WTC11 (cell line): ENCODE measurements at regions not wholly inside any gene's neighbourhood (a gene's known extent, or its start where the extent isn't known, plus 50 kb on each side); places are given as distances from the start of the nearest gene placed in this dataset.
A peak's percentile ranks its signal among the peaks of the same experiment; 100 is the strongest.

ENCODE experiments used
- ATAC-seq: fragments of 200-7000 bp; cut with Tn5 transposase; 2 replicates; pipeline ENCODE4 v1.10.0; 2021; ENCODE audit warnings: mild to moderate bottlenecking, moderate library complexity
- CTCF ChIA-PET: fragments of 300-600 bp; sonication (Branson Sonifier 250); formaldehyde crosslinking; loops from one replicate; lab custom pipeline; 2021; ENCODE audit warnings: antibody characterized with exemption; lab: Charles Lee
- POLR2A ChIA-PET: fragments of 350-600 bp; sonication (Branson Sonifier 250); formaldehyde crosslinking; loops from one replicate; lab custom pipeline; 2021; ENCODE audit warnings: antibody characterized with exemption; lab: Charles Lee
- DNase-seq: peaks from one replicate; pipeline ENCODE4 v3.0.0; 2021; ENCODE audit warnings: low spot score
- H3K27ac Mint-ChIP-seq: 2 replicates; pipeline ENCODE4 v1.8.0; 2021; ENCODE audit warnings: mixed read lengths
- H3K27me3 Mint-ChIP-seq: 2 replicates; pipeline ENCODE4 v1.8.0; 2021; ENCODE audit warnings: low read depth, mild to moderate bottlenecking, moderate library complexity, mixed read lengths
- H3K36me3 Mint-ChIP-seq: 2 replicates; pipeline ENCODE4 v1.8.0; 2021; ENCODE audit warnings: mixed read lengths
- H3K4me1 Mint-ChIP-seq: 2 replicates; pipeline ENCODE4 v1.8.0; 2022; ENCODE audit warnings: mixed read lengths
- H3K4me3 Mint-ChIP-seq: 2 replicates; pipeline ENCODE4 v1.8.0; 2021; ENCODE audit warnings: mild to moderate bottlenecking, moderate library complexity, mixed read lengths
- H3K9me3 Mint-ChIP-seq: 2 replicates; pipeline ENCODE4 v1.8.0; 2021; ENCODE audit warnings: mixed read lengths
- ATF1 ChIP-seq: sonication (generic); formaldehyde crosslinking; IDR thresholded peaks from 2 replicates; pipeline ENCODE4 v1.8.1; 2023; ENCODE audit warnings: mild to moderate bottlenecking, moderate library complexity, missing genetic modification reagents
- E2F5 ChIP-seq: sonication (generic); formaldehyde crosslinking; IDR thresholded peaks from 2 replicates; pipeline ENCODE4 v1.8.1; 2022; ENCODE audit warnings: mild to moderate bottlenecking, moderate library complexity, missing genetic modification reagents
- FOXP1 ChIP-seq: sonication (generic); formaldehyde crosslinking; IDR thresholded peaks from 2 replicates; pipeline ENCODE4 v1.8.0; 2022; ENCODE audit warnings: missing genetic modification reagents, mild to moderate bottlenecking, moderate library complexity, borderline replicate concordance
- GABPB1 ChIP-seq: sonication (generic); formaldehyde crosslinking; IDR thresholded peaks from 2 replicates; pipeline ENCODE4 v1.8.1; 2023; ENCODE audit warnings: mild to moderate bottlenecking, missing genetic modification reagents
- GRHL2 ChIP-seq: fragments of 250-450 bp; sonication (Bioruptor Pico); IDR thresholded peaks from 2 replicates; pipeline ENCODE4 v1.8.0; 2022; ENCODE audit warnings: mild to moderate bottlenecking, moderate library complexity; ENCODE audit not compliant: insufficient replicate concordance, severe bottlenecking
- MYBL2 ChIP-seq: sonication (generic); formaldehyde crosslinking; IDR thresholded peaks from 2 replicates; pipeline ENCODE4 v1.8.1; 2023; ENCODE audit warnings: mild to moderate bottlenecking, moderate library complexity, missing genetic modification reagents
- NFE2L1 ChIP-seq: sonication (generic); formaldehyde crosslinking; IDR thresholded peaks from 2 replicates; pipeline ENCODE4 v1.8.1; 2023; ENCODE audit warnings: missing genetic modification reagents
- NR1H2 ChIP-seq: sonication (generic); formaldehyde crosslinking; IDR thresholded peaks from 2 replicates; pipeline ENCODE4 v1.9.0; 2021; ENCODE audit warnings: mild to moderate bottlenecking, moderate library complexity, missing genetic modification reagents
- OVOL2 ChIP-seq: fragments of 250-450 bp; sonication (Bioruptor Pico); IDR thresholded peaks from 2 replicates; pipeline ENCODE4 v1.9.0; 2021; ENCODE audit warnings: mild to moderate bottlenecking, borderline replicate concordance
- PRRX2 ChIP-seq: fragments of 250-450 bp; sonication (Bioruptor Pico); IDR thresholded peaks from 2 replicates; pipeline ENCODE4 v1.8.0; 2021; ENCODE audit warnings: mild to moderate bottlenecking
- ZNF219 ChIP-seq: sonication (generic); formaldehyde crosslinking; IDR thresholded peaks from 2 replicates; pipeline ENCODE4 v1.8.0; 2023; ENCODE audit warnings: missing genetic modification reagents, mild to moderate bottlenecking, borderline replicate concordance
- ZNF232 ChIP-seq: sonication (generic); formaldehyde crosslinking; IDR thresholded peaks from 2 replicates; pipeline ENCODE4 v1.8.0; 2022; ENCODE audit warnings: mild to moderate bottlenecking, missing genetic modification reagents
- ZNF263 ChIP-seq: sonication (generic); formaldehyde crosslinking; IDR thresholded peaks from 2 replicates; pipeline ENCODE4 v1.8.1; 2022; ENCODE audit warnings: low read depth, mild to moderate bottlenecking, moderate library complexity, missing genetic modification reagents
- ZNF416 ChIP-seq: fragments of 250-450 bp; sonication (Bioruptor Pico); IDR thresholded peaks from 2 replicates; pipeline ENCODE4 v1.9.0; 2021; ENCODE audit warnings: mild to moderate bottlenecking, inconsistent platforms
- ZNF423 ChIP-seq: fragments of 250-450 bp; sonication (Bioruptor Pico); IDR thresholded peaks from 2 replicates; pipeline ENCODE4 v2.1.2; 2022; ENCODE audit warnings: mild to moderate bottlenecking, moderate library complexity
- ZNF512 ChIP-seq: sonication (generic); formaldehyde crosslinking; IDR thresholded peaks from 2 replicates; pipeline ENCODE4 v1.8.1; 2022; ENCODE audit warnings: missing genetic modification reagents, borderline replicate concordance
- ZNF532 ChIP-seq: fragments of 250-450 bp; sonication (Bioruptor Pico); IDR thresholded peaks from 2 replicates; pipeline ENCODE4 v1.9.0; 2021; ENCODE audit warnings: mild to moderate bottlenecking, borderline replicate concordance
- TF ChIP-seq, protein P1 (sequence below): sonication (generic); formaldehyde crosslinking; IDR thresholded peaks from 2 replicates; pipeline ENCODE4 v1.8.1; 2023; ENCODE audit warnings: mild to moderate bottlenecking, missing genetic modification reagents, borderline replicate concordance
- TF ChIP-seq, protein P2 (sequence below): sonication (generic); formaldehyde crosslinking; IDR thresholded peaks from 2 replicates; pipeline ENCODE4 v1.8.1; 2023; ENCODE audit warnings: mild to moderate bottlenecking, missing genetic modification reagents
- TF ChIP-seq, protein P3 (sequence below): sonication (generic); formaldehyde crosslinking; IDR thresholded peaks from 2 replicates; pipeline ENCODE4 v1.8.0; 2023; ENCODE audit warnings: mild to moderate bottlenecking, missing genetic modification reagents

DNA sequence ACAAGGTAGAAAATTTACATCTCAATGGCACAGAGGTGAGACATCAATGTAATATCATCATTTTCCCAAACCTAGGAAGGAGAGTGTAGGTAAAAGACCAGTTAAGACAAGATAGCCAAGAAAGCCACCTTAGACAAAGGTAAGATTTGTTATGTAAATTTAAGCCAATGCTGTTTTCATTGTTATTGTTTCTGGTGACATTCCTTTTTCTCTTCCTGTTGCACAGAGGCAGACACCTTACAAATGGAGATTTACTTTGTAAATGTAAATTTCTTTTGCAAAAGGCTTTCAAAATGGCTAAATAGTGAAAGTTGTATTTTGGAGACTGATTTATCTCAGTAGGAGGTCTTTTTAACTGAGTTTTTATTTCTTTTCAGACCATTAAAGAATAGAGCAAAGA, 159.1 kb downstream of the YIPF5 start:
- CTCF ChIA-PET, result no interaction called here
- peaks cover 42% of the 10 kb centered on the region for H3K4me1 Mint-ChIP-seq
- H3K36me3 Mint-ChIP-seq, result peaks cover 70% of the 10 kb centered on the region
- POLR2A ChIA-PET, result interaction anchor here (0.7 kb wide), 1 partner anchor 65 kb away, joined by 4 read pairs; no protein-coding TSS in a partner anchor
- peak; percentile 84 for ATAC-seq
- no peak for TF ChIP-seq ZNF423 (CRISPR knock-in tag)
- no peak for TF ChIP-seq NR1H2
- no peak for TF ChIP-seq FOXP1 (CRISPR knock-in tag)
- TF ChIP-seq, protein P1, sequence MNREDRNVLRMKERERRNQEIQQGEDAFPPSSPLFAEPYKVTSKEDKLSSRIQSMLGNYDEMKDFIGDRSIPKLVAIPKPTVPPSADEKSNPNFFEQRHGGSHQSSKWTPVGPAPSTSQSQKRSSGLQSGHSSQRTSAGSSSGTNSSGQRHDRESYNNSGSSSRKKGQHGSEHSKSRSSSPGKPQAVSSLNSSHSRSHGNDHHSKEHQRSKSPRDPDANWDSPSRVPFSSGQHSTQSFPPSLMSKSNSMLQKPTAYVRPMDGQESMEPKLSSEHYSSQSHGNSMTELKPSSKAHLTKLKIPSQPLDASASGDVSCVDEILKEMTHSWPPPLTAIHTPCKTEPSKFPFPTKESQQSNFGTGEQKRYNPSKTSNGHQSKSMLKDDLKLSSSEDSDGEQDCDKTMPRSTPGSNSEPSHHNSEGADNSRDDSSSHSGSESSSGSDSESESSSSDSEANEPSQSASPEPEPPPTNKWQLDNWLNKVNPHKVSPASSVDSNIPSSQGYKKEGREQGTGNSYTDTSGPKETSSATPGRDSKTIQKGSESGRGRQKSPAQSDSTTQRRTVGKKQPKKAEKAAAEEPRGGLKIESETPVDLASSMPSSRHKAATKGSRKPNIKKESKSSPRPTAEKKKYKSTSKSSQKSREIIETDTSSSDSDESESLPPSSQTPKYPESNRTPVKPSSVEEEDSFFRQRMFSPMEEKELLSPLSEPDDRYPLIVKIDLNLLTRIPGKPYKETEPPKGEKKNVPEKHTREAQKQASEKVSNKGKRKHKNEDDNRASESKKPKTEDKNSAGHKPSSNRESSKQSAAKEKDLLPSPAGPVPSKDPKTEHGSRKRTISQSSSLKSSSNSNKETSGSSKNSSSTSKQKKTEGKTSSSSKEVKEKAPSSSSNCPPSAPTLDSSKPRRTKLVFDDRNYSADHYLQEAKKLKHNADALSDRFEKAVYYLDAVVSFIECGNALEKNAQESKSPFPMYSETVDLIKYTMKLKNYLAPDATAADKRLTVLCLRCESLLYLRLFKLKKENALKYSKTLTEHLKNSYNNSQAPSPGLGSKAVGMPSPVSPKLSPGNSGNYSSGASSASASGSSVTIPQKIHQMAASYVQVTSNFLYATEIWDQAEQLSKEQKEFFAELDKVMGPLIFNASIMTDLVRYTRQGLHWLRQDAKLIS (CRISPR knock-in tag), result no peak
- no peak for TF ChIP-seq NFE2L1
- TF ChIP-seq E2F5 (CRISPR knock-in tag), result no peak
- no peak for TF ChIP-seq ZNF232 (CRISPR knock-in tag)
- TF ChIP-seq ZNF219 (CRISPR knock-in tag), result no peak
- TF ChIP-seq ZNF512, result no peak
- TF ChIP-seq, protein P2, sequence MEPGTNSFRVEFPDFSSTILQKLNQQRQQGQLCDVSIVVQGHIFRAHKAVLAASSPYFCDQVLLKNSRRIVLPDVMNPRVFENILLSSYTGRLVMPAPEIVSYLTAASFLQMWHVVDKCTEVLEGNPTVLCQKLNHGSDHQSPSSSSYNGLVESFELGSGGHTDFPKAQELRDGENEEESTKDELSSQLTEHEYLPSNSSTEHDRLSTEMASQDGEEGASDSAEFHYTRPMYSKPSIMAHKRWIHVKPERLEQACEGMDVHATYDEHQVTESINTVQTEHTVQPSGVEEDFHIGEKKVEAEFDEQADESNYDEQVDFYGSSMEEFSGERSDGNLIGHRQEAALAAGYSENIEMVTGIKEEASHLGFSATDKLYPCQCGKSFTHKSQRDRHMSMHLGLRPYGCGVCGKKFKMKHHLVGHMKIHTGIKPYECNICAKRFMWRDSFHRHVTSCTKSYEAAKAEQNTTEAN, result no peak
- TF ChIP-seq GABPB1 (CRISPR knock-in tag), result no peak
- TF ChIP-seq OVOL2 (CRISPR knock-in tag), result no peak
- no peak for TF ChIP-seq ZNF416 (CRISPR knock-in tag)
- TF ChIP-seq GRHL2 (CRISPR knock-in tag), result no peak
- no peak for TF ChIP-seq MYBL2
- no peak for TF ChIP-seq PRRX2 (CRISPR knock-in tag)
- TF ChIP-seq ATF1 (CRISPR knock-in tag), result no peak
- H3K9me3 Mint-ChIP-seq, result peaks cover 66% of the 10 kb centered on the region
- no peaks in the 10 kb centered on the region; the same call in 1 of the 2 replicates for H3K27me3 Mint-ChIP-seq
- H3K27ac Mint-ChIP-seq, result peak overlapping the region; percentile 93
- DNase-seq, result no peak
- no peak overlapping the region for H3K4me3 Mint-ChIP-seq

- H3K27me3 Mint-ChIP-seq, result no peaks in the 10 kb centered on the region; the same call in 1 of the 2 replicates
- DNase-seq (no peak), ATAC-seq (no peak)
- TF ChIP-seq ZNF532, result no peak
- no peak for TF ChIP-seq ZNF263 (CRISPR knock-in tag)
- TF ChIP-seq, protein P3, sequence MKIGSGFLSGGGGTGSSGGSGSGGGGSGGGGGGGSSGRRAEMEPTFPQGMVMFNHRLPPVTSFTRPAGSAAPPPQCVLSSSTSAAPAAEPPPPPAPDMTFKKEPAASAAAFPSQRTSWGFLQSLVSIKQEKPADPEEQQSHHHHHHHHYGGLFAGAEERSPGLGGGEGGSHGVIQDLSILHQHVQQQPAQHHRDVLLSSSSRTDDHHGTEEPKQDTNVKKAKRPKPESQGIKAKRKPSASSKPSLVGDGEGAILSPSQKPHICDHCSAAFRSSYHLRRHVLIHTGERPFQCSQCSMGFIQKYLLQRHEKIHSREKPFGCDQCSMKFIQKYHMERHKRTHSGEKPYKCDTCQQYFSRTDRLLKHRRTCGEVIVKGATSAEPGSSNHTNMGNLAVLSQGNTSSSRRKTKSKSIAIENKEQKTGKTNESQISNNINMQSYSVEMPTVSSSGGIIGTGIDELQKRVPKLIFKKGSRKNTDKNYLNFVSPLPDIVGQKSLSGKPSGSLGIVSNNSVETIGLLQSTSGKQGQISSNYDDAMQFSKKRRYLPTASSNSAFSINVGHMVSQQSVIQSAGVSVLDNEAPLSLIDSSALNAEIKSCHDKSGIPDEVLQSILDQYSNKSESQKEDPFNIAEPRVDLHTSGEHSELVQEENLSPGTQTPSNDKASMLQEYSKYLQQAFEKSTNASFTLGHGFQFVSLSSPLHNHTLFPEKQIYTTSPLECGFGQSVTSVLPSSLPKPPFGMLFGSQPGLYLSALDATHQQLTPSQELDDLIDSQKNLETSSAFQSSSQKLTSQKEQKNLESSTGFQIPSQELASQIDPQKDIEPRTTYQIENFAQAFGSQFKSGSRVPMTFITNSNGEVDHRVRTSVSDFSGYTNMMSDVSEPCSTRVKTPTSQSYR (CRISPR knock-in tag), result no peak
- peaks cover 61% of the 10 kb centered on the region for H3K4me1 Mint-ChIP-seq
- POLR2A ChIA-PET, result no interaction called here
- H3K27ac Mint-ChIP-seq, result no peak overlapping the region
- H3K36me3 Mint-ChIP-seq, result peaks cover 49% of the 10 kb centered on the region
- peaks cover 48% of the 10 kb centered on the region for H3K9me3 Mint-ChIP-seq
- no peak overlapping the region for H3K4me3 Mint-ChIP-seq
- CTCF ChIA-PET, result interaction anchor here (1.3 kb wide), 1 partner anchor 129 kb away, joined by 3 read pairs; no protein-coding TSS in a partner anchor
Measured at GRCh38 chr5:144013816-144014215, 156.6 kb downstream of the YIPF5 start.
